Suppressor macrophage treated with lipopolysaccharide for 4 hours (primary cell): ENCODE measurements at regions not wholly inside any gene's neighbourhood (a gene's known extent, or its start where the extent isn't known, plus 50 kb on each side); places are given as distances from the start of the nearest gene placed in this dataset.

Source experiments
- DNase-seq: peaks from one replicate; pipeline ENCODE4 v3.0.0-alpha.2; 2020

- no peak for DNase-seq
Observed at GRCh38 chr20:19807946-19808330, 49.9 kb downstream of the RIN2 start.

DNA sequence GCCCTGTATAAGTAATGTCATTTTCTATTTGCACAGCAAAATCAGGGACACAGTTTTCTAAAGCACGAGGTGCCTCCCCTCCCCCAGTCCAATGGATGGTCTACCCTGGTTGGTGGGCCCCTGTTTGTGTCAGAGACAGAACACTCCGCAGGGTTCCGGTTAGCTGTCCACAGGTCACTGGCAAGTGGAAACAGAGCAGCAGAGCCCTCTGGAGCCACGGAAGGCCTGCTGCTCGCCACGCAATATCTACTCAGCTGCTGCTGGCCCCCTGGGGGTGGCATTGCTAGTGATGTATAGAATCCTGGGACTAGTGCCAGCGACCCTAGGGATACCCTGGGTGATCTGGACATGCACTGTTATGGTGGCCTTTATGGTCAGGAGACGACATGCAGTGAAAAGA is 50.4 kb downstream of the RIN2 start:
- no peak for DNase-seq

DNA sequence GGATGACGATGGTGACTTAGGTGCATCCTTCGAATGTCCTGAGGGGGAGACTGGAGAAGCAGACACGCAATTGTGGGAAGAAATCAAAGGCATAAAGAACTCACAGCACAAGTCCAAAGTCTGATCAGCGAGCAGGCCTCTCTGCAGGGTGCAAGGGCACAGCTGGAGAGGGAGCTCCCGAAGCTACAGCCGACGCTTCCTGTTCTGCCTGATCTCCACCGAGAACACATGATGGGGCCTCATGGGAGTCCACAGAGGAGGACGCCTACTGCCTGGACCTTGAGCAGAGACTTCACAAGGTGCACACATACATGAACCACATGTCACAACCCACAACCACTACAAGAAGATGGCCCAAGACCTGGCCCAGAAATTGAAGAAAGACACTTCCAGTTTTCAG is 51.4 kb downstream of the RIN2 start:
- no peak for DNase-seq

DNA sequence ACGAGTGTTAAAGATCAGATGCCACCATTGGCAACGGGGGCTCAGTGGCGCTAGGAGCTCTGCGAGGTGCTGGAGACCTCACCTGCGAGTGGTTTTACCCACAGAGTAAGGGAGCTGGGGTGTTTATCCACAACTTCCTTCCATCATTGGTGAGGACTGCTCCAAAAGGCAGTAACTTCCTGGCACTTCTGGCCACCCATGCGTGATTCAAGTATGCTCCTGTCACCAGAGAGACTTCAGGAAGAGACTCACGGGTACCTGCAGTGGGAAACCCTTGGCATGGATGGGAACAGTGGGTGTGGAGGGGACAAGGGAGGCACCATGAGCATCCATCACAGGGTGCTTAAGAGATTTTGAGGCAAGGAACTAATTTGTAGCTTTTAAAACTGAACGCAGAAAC is 53.2 kb downstream of the RIN2 start:
- DNase-seq = no peak

GRCh38 chr20:19812056-19812455 is 54.0 kb downstream of the RIN2 start:
- no peak for DNase-seq

DNA sequence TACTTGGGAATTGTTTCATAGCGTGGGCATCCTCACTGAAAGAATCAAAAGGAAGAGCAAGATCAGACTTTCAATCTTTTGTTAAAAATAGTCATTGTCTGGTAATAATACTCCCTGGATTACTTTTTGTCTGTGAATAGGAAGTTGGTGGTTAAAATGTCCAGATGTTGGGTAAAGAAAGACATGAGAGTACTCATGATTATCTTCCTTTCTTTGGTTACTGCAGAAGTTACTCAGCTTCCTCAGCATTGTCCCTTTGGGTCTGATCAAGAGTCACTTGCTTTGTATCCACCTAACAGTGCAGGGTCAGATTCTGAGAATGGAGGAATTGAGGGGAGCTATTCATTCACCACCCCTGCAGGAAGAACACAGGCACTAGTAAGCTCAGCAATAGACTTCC is 54.6 kb downstream of the RIN2 start:
- DNase-seq = peak; percentile 58

DNA sequence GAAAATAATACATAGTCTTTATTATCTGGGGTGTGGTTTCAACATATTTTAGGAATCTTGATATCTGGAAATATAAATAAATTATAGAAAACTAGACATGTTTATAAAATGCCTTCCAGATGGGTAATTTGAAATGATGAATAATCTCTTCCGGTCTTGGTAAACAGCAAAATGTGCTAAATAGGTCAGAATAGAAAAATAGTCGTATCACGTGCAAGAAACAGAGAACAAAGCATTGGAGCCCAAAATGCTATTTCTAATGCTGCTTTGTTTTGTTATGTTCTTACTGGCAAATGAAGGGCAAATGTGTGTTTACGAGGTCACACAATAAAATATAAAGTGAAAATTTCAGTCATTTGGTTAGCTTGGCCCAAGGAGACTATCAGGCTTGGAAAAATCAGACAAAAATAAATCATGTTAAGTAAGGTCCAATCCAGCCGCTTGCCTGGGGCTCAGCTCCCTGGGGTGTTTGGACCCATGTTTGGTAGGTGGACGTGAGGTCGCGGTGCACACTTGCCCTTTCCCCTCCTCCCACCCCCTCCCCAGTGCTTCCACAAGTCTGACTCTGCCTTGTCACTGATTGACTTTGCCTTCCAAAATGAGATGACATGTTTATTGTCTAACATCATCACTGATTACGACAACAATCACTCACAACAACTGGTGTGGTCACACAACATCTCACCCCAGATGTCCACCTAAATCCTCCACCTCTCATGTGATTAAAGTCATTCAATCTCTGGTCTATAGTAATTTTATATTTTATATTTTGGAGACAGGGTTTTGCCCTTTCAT is 56.0 kb downstream of the RIN2 start:
- DNase-seq = peak; percentile 32

GRCh38 chr20:19815553-19815991 is 57.5 kb downstream of the RIN2 start:
- DNase-seq = peak; percentile 94

GRCh38 chr20:19816386-19816785 is 58.3 kb downstream of the RIN2 start:
- no peak for DNase-seq

DNA sequence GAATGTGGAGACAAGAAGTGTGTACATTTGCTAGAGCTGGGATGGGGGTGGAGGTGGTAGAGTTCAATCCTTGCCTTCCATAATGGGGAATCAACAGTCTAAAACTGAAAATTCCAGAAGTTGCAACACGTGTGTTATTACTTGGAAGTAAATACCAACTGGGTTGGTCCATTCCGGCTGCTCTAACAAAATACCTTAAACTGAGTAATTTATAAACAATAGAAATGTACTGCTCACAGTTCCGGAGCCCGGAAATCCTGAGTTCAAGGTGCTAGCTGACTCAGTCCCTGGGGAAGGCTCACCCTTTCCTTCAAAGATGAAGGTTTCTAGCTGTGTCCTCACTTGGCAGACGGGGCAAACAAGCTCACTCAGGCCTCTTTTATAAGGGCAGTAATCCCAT is 59.0 kb downstream of the RIN2 start:
- no peak for DNase-seq

DNA sequence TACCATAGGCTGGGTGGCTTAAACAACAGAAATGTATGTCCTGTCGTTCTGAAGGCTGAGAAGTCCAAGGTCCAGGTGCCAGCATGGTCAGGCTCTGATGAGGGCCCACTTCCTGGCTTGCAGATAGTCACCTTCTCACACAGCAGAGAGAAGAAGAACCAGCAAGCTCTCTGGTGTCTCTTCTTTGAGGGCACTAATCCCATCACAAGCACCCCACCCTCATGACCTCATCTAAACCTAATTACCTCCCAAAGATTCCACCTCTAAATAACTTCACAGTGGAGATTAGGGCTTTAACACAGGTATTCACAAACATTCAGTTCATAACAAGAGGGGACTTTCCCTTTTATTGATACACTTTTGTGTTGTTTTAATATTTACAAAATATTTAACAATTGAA is 61.1 kb downstream of the RIN2 start:
- DNase-seq = no peak

DNA sequence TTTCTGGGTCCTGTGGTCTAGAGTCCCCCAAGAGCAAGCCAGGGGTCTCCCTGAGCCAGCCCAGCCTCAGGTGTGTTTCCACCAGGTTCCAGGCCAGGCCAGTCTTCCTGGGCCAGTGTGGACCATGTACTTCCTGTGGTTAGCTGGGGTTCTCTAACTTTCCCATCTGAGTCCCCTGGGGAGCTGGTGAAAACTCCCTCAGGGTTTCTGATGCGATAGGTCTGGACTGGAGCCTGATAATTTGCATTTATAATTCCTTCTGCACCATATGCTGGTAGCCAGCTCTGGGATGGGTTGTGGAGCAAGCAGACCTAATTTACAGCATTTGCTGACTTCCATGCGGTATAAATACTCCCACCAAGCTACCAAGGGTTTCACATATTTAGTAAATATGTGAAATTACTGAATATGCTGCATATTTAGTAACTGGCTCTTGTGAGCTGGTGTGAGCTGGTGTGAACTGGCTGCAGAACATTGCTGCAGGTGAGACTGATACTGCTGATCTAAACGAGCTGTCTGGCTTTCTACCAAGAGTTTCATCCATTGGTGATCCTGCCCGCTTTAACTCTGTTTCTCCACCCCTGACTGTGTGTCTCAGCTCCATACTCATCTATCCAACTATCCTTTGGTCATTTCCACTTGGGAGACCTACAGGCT is 62.6 kb downstream of the RIN2 start:
- DNase-seq = no peak

DNA sequence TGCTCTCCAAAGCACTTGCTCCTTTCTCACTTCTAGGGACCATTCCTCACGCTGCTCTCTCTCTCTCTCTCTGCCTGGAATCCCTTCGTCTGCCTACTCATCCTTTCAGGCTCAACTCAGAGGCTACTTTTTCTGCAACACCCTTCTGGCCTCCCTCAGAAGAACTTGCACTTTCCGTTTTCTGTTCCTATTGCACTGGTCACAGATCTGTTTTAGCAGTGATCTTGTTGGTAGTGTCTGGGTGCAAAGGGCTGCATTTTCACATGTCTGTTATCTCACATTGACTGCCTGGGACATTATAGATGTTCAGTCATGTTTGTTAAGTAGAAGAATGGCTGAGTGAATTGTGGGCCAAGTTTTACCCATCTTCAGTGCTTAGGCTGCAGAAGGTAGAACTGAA is 63.5 kb downstream of the RIN2 start:
- DNase-seq = no peak

DNA sequence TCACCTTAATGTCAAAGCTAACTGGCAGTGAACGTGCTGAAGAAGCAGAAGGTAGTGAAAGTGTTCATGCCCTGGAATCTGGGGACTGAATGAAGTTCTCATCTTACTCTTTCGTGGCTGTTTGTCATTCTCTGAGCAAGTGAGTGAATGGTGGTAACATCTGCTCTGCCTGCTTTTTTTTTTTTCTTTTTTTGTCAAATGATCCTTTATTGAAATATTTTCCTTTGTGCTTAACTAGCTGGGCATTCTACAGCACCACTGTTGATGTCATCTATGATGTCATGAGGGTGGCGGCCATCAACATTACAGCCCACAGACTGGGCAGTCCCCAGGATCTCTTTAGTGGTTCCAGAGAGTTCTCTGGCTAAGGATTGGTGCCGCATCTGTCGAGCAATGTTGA is 65.2 kb downstream of the RIN2 start:
- DNase-seq = no peak

DNA sequence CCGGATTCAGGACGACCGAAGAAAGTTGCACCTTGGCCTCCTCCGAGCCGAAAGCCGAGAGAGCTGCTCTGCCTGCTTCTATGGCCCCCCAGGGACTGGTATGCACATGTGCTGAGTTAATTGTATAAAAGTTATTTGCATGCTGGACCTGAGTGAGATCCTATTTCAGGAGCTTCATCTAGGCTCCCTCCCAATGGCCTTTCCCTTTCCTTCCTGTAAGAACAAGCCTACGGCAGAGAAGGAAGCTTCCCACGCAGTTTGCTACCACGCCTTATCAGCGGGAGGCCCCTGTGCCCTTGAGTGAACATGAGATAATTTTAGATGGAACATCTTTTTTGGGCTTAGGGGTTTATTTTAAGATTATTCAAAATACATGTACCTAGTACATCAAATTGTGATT is 65.9 kb downstream of the RIN2 start:
- DNase-seq = no peak

DNA sequence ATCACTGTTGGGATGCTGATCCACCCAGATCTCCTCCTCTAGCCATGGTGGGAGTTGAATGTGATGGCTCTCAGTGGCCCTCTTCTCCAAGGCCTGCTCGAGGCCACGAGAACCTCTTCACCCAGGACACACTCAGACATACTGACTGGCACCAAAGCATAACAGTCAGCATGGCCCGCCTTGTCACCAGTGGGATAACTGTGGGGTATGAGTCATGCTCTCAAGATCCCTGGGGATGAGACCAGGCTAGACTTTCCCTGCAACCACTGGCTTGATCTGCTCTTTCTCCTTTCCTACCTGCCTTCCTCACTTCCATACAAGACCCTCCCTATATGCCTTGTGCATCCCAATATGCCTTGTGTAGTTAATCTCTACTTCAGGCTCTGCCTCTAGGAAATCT is 66.8 kb downstream of the RIN2 start:
- DNase-seq = no peak

- no peak for DNase-seq
Observed at GRCh38 chr20:19826179-19826914, 68.3 kb downstream of the RIN2 start.

DNA sequence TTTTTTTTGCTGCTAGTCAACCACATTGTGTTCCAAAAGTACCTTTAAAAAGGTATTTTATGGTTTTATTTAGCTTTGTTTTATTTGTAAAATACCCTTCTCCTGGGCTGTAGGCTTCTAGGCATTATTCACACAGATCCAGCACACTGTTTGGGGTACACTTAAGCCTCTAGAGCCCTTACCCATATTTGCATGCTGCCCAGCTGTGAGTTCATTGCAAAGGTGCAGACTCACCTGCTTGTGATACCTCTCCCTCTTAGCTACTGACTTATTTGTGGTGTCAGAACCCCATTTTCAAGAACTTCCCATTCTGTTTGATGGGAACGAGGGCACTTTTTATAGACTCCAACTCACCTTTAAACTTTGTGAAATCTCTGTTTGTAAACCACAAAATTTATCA is 69.8 kb downstream of the RIN2 start:
- no peak for DNase-seq

GRCh38 chr20:19828232-19828631 is 70.2 kb downstream of the RIN2 start:
- DNase-seq = peak; percentile 92

DNA sequence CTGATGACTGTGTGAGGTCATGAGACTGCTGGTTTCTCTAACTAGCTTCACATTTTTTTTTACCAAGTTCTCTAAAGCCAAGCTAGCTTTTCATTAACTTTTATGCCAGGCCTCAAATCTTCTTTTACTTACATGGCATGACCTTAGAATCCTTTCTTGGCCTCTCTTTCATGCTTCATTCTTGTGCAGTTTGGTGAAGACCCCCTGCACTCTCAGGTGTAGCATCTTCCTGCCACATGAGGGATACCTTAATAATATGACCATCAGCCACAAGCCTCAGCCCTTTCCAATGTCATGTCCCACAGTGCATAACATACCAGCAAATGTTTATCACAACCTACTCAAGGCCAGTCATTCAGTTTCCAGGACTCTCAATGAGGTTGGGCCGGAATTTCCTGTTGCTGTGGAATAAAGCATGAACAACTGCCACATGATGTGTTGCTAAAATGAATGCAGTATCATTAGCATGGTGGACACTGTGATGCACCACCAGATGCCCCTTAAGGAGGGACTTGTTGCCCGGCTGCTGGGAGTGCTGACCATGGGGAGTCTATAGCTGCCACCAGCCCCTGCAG is 72.2 kb downstream of the RIN2 start:
- peak; percentile 34 for DNase-seq

- no peak for DNase-seq
Observed at GRCh38 chr20:19832875-19833274, 74.8 kb downstream of the RIN2 start.

GRCh38 chr20:19833395-19833794 is 75.3 kb downstream of the RIN2 start:
- DNase-seq = no peak

- DNase-seq = no peak
Observed at GRCh38 chr20:19834287-19834686, 76.2 kb downstream of the RIN2 start.

GRCh38 chr20:19834783-19835182 is 76.7 kb downstream of the RIN2 start:
- DNase-seq = no peak
